Activated naive CD4-positive, alpha-beta T cell treated with anti-CD3 and anti-CD28 coated beads, Interleukin-2, amount 10 ng/mL, durations not matched to agents 7 days and 5 days (primary cell): ENCODE measurements at regions not wholly inside any gene's neighbourhood (a gene's known extent, or its start where the extent isn't known, plus 50 kb on each side); places are given as distances from the start of the nearest gene placed in this dataset.

Experiments used
- CTCF ChIA-PET: fragments of 350-600 bp; sonication (Branson Sonifier 250); formaldehyde crosslinking; loops from one replicate; lab custom pipeline; 2021; ENCODE audit warnings: antibody characterized with exemption; lab: Charles Lee
- DNase-seq: peaks from one replicate; pipeline ENCODE4 v3.0.0-alpha.2; 2020
- H3K27ac Mint-ChIP-seq: one replicate; pipeline ENCODE4 v1.8.0; 2021; ENCODE audit warnings: mild to moderate bottlenecking, moderate library complexity, mixed read lengths
- H3K27me3 Mint-ChIP-seq: one replicate; pipeline ENCODE4 v1.8.0; 2021; ENCODE audit warnings: mild to moderate bottlenecking, mixed read lengths
- H3K36me3 Mint-ChIP-seq: one replicate; pipeline ENCODE4 v1.8.0; 2021; ENCODE audit warnings: mixed read lengths
- H3K4me1 Mint-ChIP-seq: one replicate; pipeline ENCODE4 v1.8.0; 2021; ENCODE audit warnings: mixed read lengths
- H3K4me3 Mint-ChIP-seq: one replicate; pipeline ENCODE4 v1.8.0; 2021; ENCODE audit warnings: mild to moderate bottlenecking, moderate library complexity, mixed read lengths
- H3K9me3 Mint-ChIP-seq: one replicate; pipeline ENCODE4 v1.8.0; 2021; ENCODE audit warnings: mixed read lengths

GRCh38 chr6:93787841-93788240, 368.5 kb upstream of the EPHA7 start:
- no peaks in the 10 kb centered on the region for H3K27me3 Mint-ChIP-seq
- no peaks in the 10 kb centered on the region for H3K4me1 Mint-ChIP-seq
- peaks cover 5% of the 10 kb centered on the region for H3K9me3 Mint-ChIP-seq
- CTCF ChIA-PET: no interaction called here
- no peaks in the 10 kb centered on the region for H3K36me3 Mint-ChIP-seq
- H3K27ac Mint-ChIP-seq: no peak overlapping the region
- no peak for DNase-seq
- no peak overlapping the region for H3K4me3 Mint-ChIP-seq

- no peaks in the 10 kb centered on the region for H3K36me3 Mint-ChIP-seq
These were observed 367.3 kb upstream of the EPHA7 start for GRCh38 chr6:93786474-93787330.

GRCh38 chr6:93785694-93786030, 366.3 kb upstream of the EPHA7 start:
- CTCF ChIA-PET: no interaction called here
- Mint-ChIP-seq H3K9me3 (peaks cover 2% of the 10 kb centered on the region), H3K27ac (no peak overlapping the region), H3K27me3 (no peaks in the 10 kb centered on the region), H3K4me3 (no peak overlapping the region), H3K36me3 (no peaks in the 10 kb centered on the region), H3K4me1 (no peaks in the 10 kb centered on the region)
- DNase-seq: no peak

More at GRCh38 chr6:93786474-93787330, 367.3 kb upstream of the EPHA7 start:
- no peak for DNase-seq
- H3K4me3 Mint-ChIP-seq: no peak overlapping the region
- CTCF ChIA-PET: no interaction called here
- H3K27ac Mint-ChIP-seq: no peak overlapping the region
- peaks cover 2% of the 10 kb centered on the region for H3K9me3 Mint-ChIP-seq
- no peaks in the 10 kb centered on the region for H3K27me3 Mint-ChIP-seq
- no peaks in the 10 kb centered on the region for H3K4me1 Mint-ChIP-seq

GRCh38 chr6:93784794-93785693, 365.7 kb upstream of the EPHA7 start:
- CTCF ChIA-PET: no interaction called here

GRCh38 chr6:93779086-93779841, 359.9 kb upstream of the EPHA7 start:
- Mint-ChIP-seq H3K4me1 (no peaks in the 10 kb centered on the region), H3K36me3 (no peaks in the 10 kb centered on the region), H3K9me3 (peaks cover 3% of the 10 kb centered on the region), H3K27me3 (no peaks in the 10 kb centered on the region), H3K27ac (no peak overlapping the region), H3K4me3 (no peak overlapping the region)
- DNase-seq: no peak
- CTCF ChIA-PET: no interaction called here

More at GRCh38 chr6:93784794-93785693, 365.7 kb upstream of the EPHA7 start:
- Mint-ChIP-seq H3K9me3 (peaks cover 2% of the 10 kb centered on the region), H3K4me1 (no peaks in the 10 kb centered on the region), H3K27ac (no peak overlapping the region), H3K36me3 (no peaks in the 10 kb centered on the region), H3K27me3 (no peaks in the 10 kb centered on the region), H3K4me3 (no peak overlapping the region)
- no peak for DNase-seq

- no peak overlapping the region for H3K4me3 Mint-ChIP-seq
These were observed 339.8 kb upstream of the EPHA7 start for GRCh38 chr6:93759190-93759589.

GRCh38 chr6:93751969-93752368, 332.6 kb upstream of the EPHA7 start:
- H3K27ac Mint-ChIP-seq: no peak overlapping the region
- CTCF ChIA-PET: no interaction called here
- no peaks in the 10 kb centered on the region for H3K27me3 Mint-ChIP-seq
- H3K9me3 Mint-ChIP-seq: peaks cover 2% of the 10 kb centered on the region
- no peaks in the 10 kb centered on the region for H3K4me1 Mint-ChIP-seq
- no peak for DNase-seq
- H3K36me3 Mint-ChIP-seq: no peaks in the 10 kb centered on the region
- H3K4me3 Mint-ChIP-seq: no peak overlapping the region

More at GRCh38 chr6:93759190-93759589, 339.8 kb upstream of the EPHA7 start:
- H3K27ac Mint-ChIP-seq: no peak overlapping the region
- no peaks in the 10 kb centered on the region for H3K4me1 Mint-ChIP-seq
- H3K36me3 Mint-ChIP-seq: no peaks in the 10 kb centered on the region
- CTCF ChIA-PET: no interaction called here
- DNase-seq: no peak
- peaks cover 2% of the 10 kb centered on the region for H3K9me3 Mint-ChIP-seq
- no peaks in the 10 kb centered on the region for H3K27me3 Mint-ChIP-seq

GRCh38 chr6:93749930-93750329, 330.6 kb upstream of the EPHA7 start:
- DNase-seq: no peak
- no peaks in the 10 kb centered on the region for H3K36me3 Mint-ChIP-seq
- H3K27ac Mint-ChIP-seq: no peak overlapping the region
- CTCF ChIA-PET: no interaction called here
- no peaks in the 10 kb centered on the region for H3K27me3 Mint-ChIP-seq
- no peak overlapping the region for H3K4me3 Mint-ChIP-seq
- H3K9me3 Mint-ChIP-seq: peaks cover 2% of the 10 kb centered on the region
- no peaks in the 10 kb centered on the region for H3K4me1 Mint-ChIP-seq

GRCh38 chr6:93749191-93749590, 329.8 kb upstream of the EPHA7 start:
- H3K4me1 Mint-ChIP-seq: no peaks in the 10 kb centered on the region
- CTCF ChIA-PET: no interaction called here
- H3K27ac Mint-ChIP-seq: no peak overlapping the region
- no peak overlapping the region for H3K4me3 Mint-ChIP-seq
- H3K36me3 Mint-ChIP-seq: no peaks in the 10 kb centered on the region
- no peak for DNase-seq
- H3K9me3 Mint-ChIP-seq: no peaks in the 10 kb centered on the region
- no peaks in the 10 kb centered on the region for H3K27me3 Mint-ChIP-seq

- Mint-ChIP-seq H3K27ac (no peak overlapping the region), H3K4me1 (no peaks in the 10 kb centered on the region), H3K36me3 (no peaks in the 10 kb centered on the region), H3K27me3 (no peaks in the 10 kb centered on the region), H3K9me3 (peaks cover 1% of the 10 kb centered on the region), H3K4me3 (no peak overlapping the region)
- no peak for DNase-seq
- CTCF ChIA-PET: no interaction called here
These were observed 327.5 kb upstream of the EPHA7 start for GRCh38 chr6:93746892-93747291.

GRCh38 chr6:93745306-93745705, 325.9 kb upstream of the EPHA7 start:
- Mint-ChIP-seq H3K4me3 (no peak overlapping the region), H3K27me3 (no peaks in the 10 kb centered on the region), H3K4me1 (no peaks in the 10 kb centered on the region), H3K9me3 (peaks cover 4% of the 10 kb centered on the region), H3K27ac (no peak overlapping the region), H3K36me3 (no peaks in the 10 kb centered on the region)
- CTCF ChIA-PET: no interaction called here
- DNase-seq: no peak

GRCh38 chr6:93735099-93735498, 315.7 kb upstream of the EPHA7 start:
- H3K27ac Mint-ChIP-seq: no peak overlapping the region
- DNase-seq: no peak
- no peaks in the 10 kb centered on the region for H3K27me3 Mint-ChIP-seq
- no peaks in the 10 kb centered on the region for H3K36me3 Mint-ChIP-seq
- CTCF ChIA-PET: no interaction called here
- peaks cover 3% of the 10 kb centered on the region for H3K9me3 Mint-ChIP-seq
- H3K4me3 Mint-ChIP-seq: no peak overlapping the region
- H3K4me1 Mint-ChIP-seq: no peaks in the 10 kb centered on the region

GRCh38 chr6:93731306-93731705, 311.9 kb upstream of the EPHA7 start:
- Mint-ChIP-seq H3K36me3 (no peaks in the 10 kb centered on the region), H3K27me3 (no peaks in the 10 kb centered on the region), H3K4me1 (no peaks in the 10 kb centered on the region), H3K27ac (no peak overlapping the region), H3K9me3 (peaks cover 5% of the 10 kb centered on the region), H3K4me3 (no peak overlapping the region)
- CTCF ChIA-PET: no interaction called here
- DNase-seq: no peak

- Mint-ChIP-seq H3K9me3 (peaks cover 8% of the 10 kb centered on the region), H3K4me3 (no peak overlapping the region), H3K27me3 (no peaks in the 10 kb centered on the region), H3K27ac (no peak overlapping the region), H3K4me1 (no peaks in the 10 kb centered on the region), H3K36me3 (no peaks in the 10 kb centered on the region)
- CTCF ChIA-PET: no interaction called here
- no peak for DNase-seq
These were observed 308.8 kb upstream of the EPHA7 start for GRCh38 chr6:93728150-93728549.
